Gastroesophageal sphincter (tissue), 3 donors: ENCODE measurements at regions not wholly inside any gene's neighbourhood (a gene's known extent, or its start where the extent isn't known, plus 50 kb on each side); places are given as distances from the start of the nearest gene placed in this dataset.
"Not testable (repeated sequence)": the region's sequence is repeated elsewhere in the genome, so short reads cannot be mapped to it uniquely, and the experiment has no call there.

ENCODE experiments used
- CTCF ChIP-seq, 4 experiments: fragments of 200-600 bp in 2 of 4; fragments of 450-650 bp in 2 of 4; sonication (generic) in 1 of 4; IDR thresholded peaks; one replicate each; pipeline ENCODE4 v1.5.1; 2017 to 2019; ENCODE audit warnings: antibody characterized with exemption in 4 of 4, mild to moderate bottlenecking in 2 of 4, moderate library complexity in 2 of 4
- POLR2A ChIP-seq, 2 donors: fragments of 450-650 bp; IDR thresholded peaks; one replicate each; pipeline ENCODE4 v1.6.1; 2017; ENCODE audit warnings: antibody characterized with exemption in 2 of 2, mild to moderate bottlenecking in 2 of 2, moderate library complexity in 1 of 2

- TF ChIP-seq POLR2A, CTCF (IDR thresholded peaks at IDR 0.05): not testable (repeated sequence)
These were observed 364.4 kb downstream of the BCL11A start for GRCh38 chr2:60189006-60189405.
